ENCODE measurements at regions not wholly inside any gene's neighbourhood (a gene's known extent, or its start where the extent isn't known, plus 50 kb on each side); places are given as distances from the start of the nearest gene placed in this dataset.

- no peak for TF ChIP-seq CHD7 (IDR thresholded peaks at IDR 0.05; ENCODE audit: insufficient replicate concordance, low read length)
- no peak for TF ChIP-seq RAD21 (IDR thresholded peaks at IDR 0.05 in 1 of 2, conservative IDR thresholded peaks at IDR 0.05 in 1 of 2; ENCODE audit: low read depth in 2 of 2, low read length in 2 of 2)
- TF ChIP-seq EGR1 (IDR thresholded peaks at IDR 0.05; ENCODE audit: borderline replicate concordance, low read depth, low read length), result no peak
- no peak for TF ChIP-seq KDM1A (IDR thresholded peaks at IDR 0.05; ENCODE audit: borderline replicate concordance, low read length)
- no peak for TF ChIP-seq EP300 (IDR thresholded peaks at IDR 0.05; ENCODE audit: borderline replicate concordance in 1 of 2, low read depth in 2 of 2, low read length in 2 of 2)
- TF ChIP-seq BCL11A (IDR thresholded peaks at IDR 0.05; ENCODE audit: low read depth in 2 of 2, low read length in 2 of 2), result no peak
These were observed 192.2 kb upstream of the POU3F2 start (continued) for GRCh38 chr6:98641949-98642719.
